Vagina (tissue), 2 donors: ENCODE measurements at regions not wholly inside any gene's neighbourhood (a gene's known extent, or its start where the extent isn't known, plus 50 kb on each side); places are given as distances from the start of the nearest gene placed in this dataset.

Experiments used
- POLR2A ChIP-seq, 2 donors: fragments of 450-650 bp; IDR thresholded peaks; one replicate each; pipeline ENCODE4 v1.6.1; 2017; ENCODE audit warnings: antibody characterized with exemption in 2 of 2, mild to moderate bottlenecking in 2 of 2, moderate library complexity in 2 of 2
- POLR2AphosphoS5 ChIP-seq, 2 donors: sonication (generic); formaldehyde crosslinking; IDR thresholded peaks; one replicate each; pipeline ENCODE4 v1.9.0; 2017; ENCODE audit warnings: antibody characterized with exemption in 2 of 2, mild to moderate bottlenecking in 2 of 2, low read depth in 1 of 2; ENCODE audit not compliant: insufficient read depth in 1 of 2
- TF ChIP-seq, protein P1 (sequence below), 3 experiments: fragments of 450-650 bp in 2 of 3; fragments of 200-600 bp in 1 of 3; sonication (generic) in 1 of 3; IDR thresholded peaks; one replicate each; pipeline ENCODE4 v1.5.1; 2017 to 2019; ENCODE audit warnings: antibody characterized with exemption in 3 of 3, mild to moderate bottlenecking in 2 of 3, moderate library complexity in 2 of 3

GRCh38 chr2:157004789-157005188 is 252.7 kb upstream of the GALNT5 start:
- TF ChIP-seq, protein P1, sequence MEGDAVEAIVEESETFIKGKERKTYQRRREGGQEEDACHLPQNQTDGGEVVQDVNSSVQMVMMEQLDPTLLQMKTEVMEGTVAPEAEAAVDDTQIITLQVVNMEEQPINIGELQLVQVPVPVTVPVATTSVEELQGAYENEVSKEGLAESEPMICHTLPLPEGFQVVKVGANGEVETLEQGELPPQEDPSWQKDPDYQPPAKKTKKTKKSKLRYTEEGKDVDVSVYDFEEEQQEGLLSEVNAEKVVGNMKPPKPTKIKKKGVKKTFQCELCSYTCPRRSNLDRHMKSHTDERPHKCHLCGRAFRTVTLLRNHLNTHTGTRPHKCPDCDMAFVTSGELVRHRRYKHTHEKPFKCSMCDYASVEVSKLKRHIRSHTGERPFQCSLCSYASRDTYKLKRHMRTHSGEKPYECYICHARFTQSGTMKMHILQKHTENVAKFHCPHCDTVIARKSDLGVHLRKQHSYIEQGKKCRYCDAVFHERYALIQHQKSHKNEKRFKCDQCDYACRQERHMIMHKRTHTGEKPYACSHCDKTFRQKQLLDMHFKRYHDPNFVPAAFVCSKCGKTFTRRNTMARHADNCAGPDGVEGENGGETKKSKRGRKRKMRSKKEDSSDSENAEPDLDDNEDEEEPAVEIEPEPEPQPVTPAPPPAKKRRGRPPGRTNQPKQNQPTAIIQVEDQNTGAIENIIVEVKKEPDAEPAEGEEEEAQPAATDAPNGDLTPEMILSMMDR (IDR thresholded peaks at IDR 0.05): no peak
- no peak for TF ChIP-seq POLR2A (IDR thresholded peaks at IDR 0.05)
- TF ChIP-seq POLR2AphosphoS5 (IDR thresholded peaks at IDR 0.05; ENCODE audit: insufficient read depth in 1 of 2, low read depth in 1 of 2): no peak
